ENCODE measurements at regions not wholly inside any gene's neighbourhood (a gene's known extent, or its start where the extent isn't known, plus 50 kb on each side); places are given as distances from the start of the nearest gene placed in this dataset.

DNA sequence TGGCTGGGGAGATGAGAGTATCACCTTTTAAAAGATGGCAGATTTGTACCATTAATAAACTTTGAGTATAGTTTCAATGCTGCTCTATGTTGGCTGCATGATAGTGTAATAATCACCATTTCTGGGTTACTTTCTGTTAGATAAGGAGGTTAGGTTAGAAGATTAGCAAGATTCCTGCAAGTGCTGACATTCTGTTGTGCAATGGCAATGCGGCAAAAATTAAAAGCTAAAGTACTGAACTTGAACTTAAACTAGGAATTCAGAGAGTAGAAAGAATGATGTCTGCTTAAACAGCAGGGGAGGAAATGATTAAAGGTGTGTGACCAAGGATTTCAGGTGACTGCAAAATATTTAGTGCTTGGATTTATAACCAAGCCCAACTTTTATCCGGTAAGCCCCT is 399.8 kb upstream of the MON1B start:
- Histone ChIP-seq H3K9ac (ENCODE audit: low read length) (no peak overlapping the region), H4K20me1 (ENCODE audit: low read depth, low read length) (no peaks in the 10 kb centered on the region), H3K9me3 (ENCODE audit: insufficient read depth, low read length) (no peaks in the 10 kb centered on the region), H3K9me2 (replicated peaks; ENCODE audit: insufficient read depth, low read length) (no peaks in the 10 kb centered on the region), H3K36me3 (ENCODE audit: low read length) (no peaks in the 10 kb centered on the region), H3K27me3 (ENCODE audit: low read length) (no peaks in the 10 kb centered on the region), H3K79me2 (ENCODE audit: insufficient read depth, low read length) (no peaks in the 10 kb centered on the region), H3K27ac (ENCODE audit: low read depth, low read length) (no peak overlapping the region), H3F3A (ENCODE audit: insufficient read depth) (no peaks in the 10 kb centered on the region), H2AFZ (ENCODE audit: low read depth, low read length, severe bottlenecking) (no peak overlapping the region), H3K4me3 (ENCODE audit: insufficient read depth, low read length, poor library complexity, severe bottlenecking) (no peak overlapping the region), H3K4me2 (ENCODE audit: low read depth, low read length, poor library complexity, severe bottlenecking) (no peak overlapping the region)
- TF ChIP-seq, protein P1, sequence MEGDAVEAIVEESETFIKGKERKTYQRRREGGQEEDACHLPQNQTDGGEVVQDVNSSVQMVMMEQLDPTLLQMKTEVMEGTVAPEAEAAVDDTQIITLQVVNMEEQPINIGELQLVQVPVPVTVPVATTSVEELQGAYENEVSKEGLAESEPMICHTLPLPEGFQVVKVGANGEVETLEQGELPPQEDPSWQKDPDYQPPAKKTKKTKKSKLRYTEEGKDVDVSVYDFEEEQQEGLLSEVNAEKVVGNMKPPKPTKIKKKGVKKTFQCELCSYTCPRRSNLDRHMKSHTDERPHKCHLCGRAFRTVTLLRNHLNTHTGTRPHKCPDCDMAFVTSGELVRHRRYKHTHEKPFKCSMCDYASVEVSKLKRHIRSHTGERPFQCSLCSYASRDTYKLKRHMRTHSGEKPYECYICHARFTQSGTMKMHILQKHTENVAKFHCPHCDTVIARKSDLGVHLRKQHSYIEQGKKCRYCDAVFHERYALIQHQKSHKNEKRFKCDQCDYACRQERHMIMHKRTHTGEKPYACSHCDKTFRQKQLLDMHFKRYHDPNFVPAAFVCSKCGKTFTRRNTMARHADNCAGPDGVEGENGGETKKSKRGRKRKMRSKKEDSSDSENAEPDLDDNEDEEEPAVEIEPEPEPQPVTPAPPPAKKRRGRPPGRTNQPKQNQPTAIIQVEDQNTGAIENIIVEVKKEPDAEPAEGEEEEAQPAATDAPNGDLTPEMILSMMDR (IDR thresholded peaks at IDR 0.05; ENCODE audit: insufficient read depth, low read length, poor library complexity, severe bottlenecking), result no peak
- no peak for TF ChIP-seq EZH2phosphoT487 (conservative IDR thresholded peaks at IDR 0.05; ENCODE audit: low read length)

DNA sequence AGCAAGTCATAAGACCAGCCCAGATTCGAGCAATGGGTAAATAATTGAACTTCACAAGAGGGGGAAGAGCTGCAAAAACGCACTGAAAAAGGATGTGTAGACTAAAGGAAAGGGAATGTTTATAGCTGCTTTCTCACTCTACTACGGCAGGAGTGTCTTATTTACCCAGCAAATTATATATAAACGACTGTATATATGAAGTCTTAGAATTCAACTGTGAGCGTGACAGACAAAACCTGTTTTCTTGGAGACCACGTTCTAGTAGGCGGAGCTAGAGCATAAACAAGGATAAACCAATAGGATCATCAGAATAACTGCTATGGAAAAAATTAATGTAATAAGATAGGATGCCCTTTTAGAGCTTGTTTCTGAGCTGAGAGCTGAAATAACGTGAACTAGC is 394.6 kb upstream of the MON1B start:
- H3K4me3 ChIP-seq (ENCODE audit: insufficient read depth, low read length, poor library complexity, severe bottlenecking), result no peak overlapping the region
- TF ChIP-seq EZH2phosphoT487 (conservative IDR thresholded peaks at IDR 0.05; ENCODE audit: low read length), result no peak
- TF ChIP-seq, protein P1 (IDR thresholded peaks at IDR 0.05; ENCODE audit: insufficient read depth, low read length, poor library complexity, severe bottlenecking), result no peak
- H3K9me3 ChIP-seq (ENCODE audit: insufficient read depth, low read length), result no peaks in the 10 kb centered on the region
- H3F3A ChIP-seq (ENCODE audit: insufficient read depth), result no peaks in the 10 kb centered on the region
- no peaks in the 10 kb centered on the region for H3K9me2 ChIP-seq (replicated peaks; ENCODE audit: insufficient read depth, low read length)
- no peak overlapping the region for H2AFZ ChIP-seq (ENCODE audit: low read depth, low read length, severe bottlenecking)
- no peaks in the 10 kb centered on the region for H3K79me2 ChIP-seq (ENCODE audit: insufficient read depth, low read length)
- H4K20me1 ChIP-seq (ENCODE audit: low read depth, low read length), result no peaks in the 10 kb centered on the region
- no peaks in the 10 kb centered on the region for H3K27me3 ChIP-seq (ENCODE audit: low read length)
- no peak overlapping the region for H3K27ac ChIP-seq (ENCODE audit: low read depth, low read length)
- H3K9ac ChIP-seq (ENCODE audit: low read length), result no peak overlapping the region
- no peaks in the 10 kb centered on the region for H3K36me3 ChIP-seq (ENCODE audit: low read length)
- H3K4me2 ChIP-seq (ENCODE audit: low read depth, low read length, poor library complexity, severe bottlenecking), result no peak overlapping the region

DNA sequence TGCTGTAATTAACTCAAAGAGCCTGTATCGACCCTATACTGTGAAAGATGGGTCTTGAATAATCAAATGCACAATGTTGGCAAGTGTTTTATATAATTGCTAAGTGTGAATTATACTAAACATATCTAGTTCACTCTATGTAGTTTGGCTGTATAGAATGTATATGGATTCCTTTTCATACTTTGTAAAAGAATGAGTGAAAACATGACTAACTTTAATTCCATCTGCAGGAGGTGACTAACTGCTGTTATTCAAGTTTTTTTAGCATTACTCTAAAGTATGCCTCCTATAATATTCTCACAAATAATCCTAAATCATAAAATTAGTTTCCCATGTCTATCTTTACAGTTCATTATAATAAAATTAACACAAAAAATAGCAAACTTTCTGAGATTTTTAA is 394.0 kb upstream of the MON1B start:
- H3K27me3 ChIP-seq (ENCODE audit: low read length), result no peaks in the 10 kb centered on the region
- H3K4me2 ChIP-seq (ENCODE audit: low read depth, low read length, poor library complexity, severe bottlenecking), result no peak overlapping the region
- TF ChIP-seq, protein P1 (IDR thresholded peaks at IDR 0.05; ENCODE audit: insufficient read depth, low read length, poor library complexity, severe bottlenecking), result no peak
- no peak for TF ChIP-seq EZH2phosphoT487 (conservative IDR thresholded peaks at IDR 0.05; ENCODE audit: low read length)
- H3K27ac ChIP-seq (ENCODE audit: low read depth, low read length), result no peak overlapping the region
- no peak overlapping the region for H3K4me3 ChIP-seq (ENCODE audit: insufficient read depth, low read length, poor library complexity, severe bottlenecking)
- H2AFZ ChIP-seq (ENCODE audit: low read depth, low read length, severe bottlenecking), result no peak overlapping the region
- no peak overlapping the region for H3K9ac ChIP-seq (ENCODE audit: low read length)
- no peaks in the 10 kb centered on the region for H3F3A ChIP-seq (ENCODE audit: insufficient read depth)
- H3K9me3 ChIP-seq (ENCODE audit: insufficient read depth, low read length), result no peaks in the 10 kb centered on the region
- no peaks in the 10 kb centered on the region for H4K20me1 ChIP-seq (ENCODE audit: low read depth, low read length)
- H3K36me3 ChIP-seq (ENCODE audit: low read length), result no peaks in the 10 kb centered on the region
- no peaks in the 10 kb centered on the region for H3K9me2 ChIP-seq (replicated peaks; ENCODE audit: insufficient read depth, low read length)
- H3K79me2 ChIP-seq (ENCODE audit: insufficient read depth, low read length), result no peaks in the 10 kb centered on the region

DNA sequence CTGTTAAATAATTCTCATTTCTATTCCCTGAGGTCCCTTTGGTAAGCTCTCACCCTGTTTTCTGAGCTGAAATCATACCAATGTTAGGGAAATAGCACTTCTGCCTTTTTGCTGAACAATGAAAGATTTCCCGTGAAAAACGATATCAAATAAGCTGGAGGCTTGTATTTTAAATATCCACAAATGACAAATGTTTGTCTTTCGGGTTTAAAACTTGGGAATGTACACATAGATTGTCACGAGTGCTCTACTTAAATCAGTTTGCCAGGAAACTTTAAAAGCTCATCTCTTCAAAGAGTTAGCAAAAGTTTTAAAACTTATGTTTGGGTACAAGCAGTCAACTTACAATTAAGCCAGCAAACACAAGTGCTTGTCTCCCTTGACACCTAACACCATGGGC is 393.5 kb upstream of the MON1B start:
- Histone ChIP-seq H4K20me1 (ENCODE audit: low read depth, low read length) (no peaks in the 10 kb centered on the region), H3K9me3 (ENCODE audit: insufficient read depth, low read length) (no peaks in the 10 kb centered on the region), H3K36me3 (ENCODE audit: low read length) (no peaks in the 10 kb centered on the region), H3K9me2 (replicated peaks; ENCODE audit: insufficient read depth, low read length) (no peaks in the 10 kb centered on the region), H3K4me2 (ENCODE audit: low read depth, low read length, poor library complexity, severe bottlenecking) (no peak overlapping the region), H3K4me3 (ENCODE audit: insufficient read depth, low read length, poor library complexity, severe bottlenecking) (no peak overlapping the region), H2AFZ (ENCODE audit: low read depth, low read length, severe bottlenecking) (no peak overlapping the region), H3K27me3 (ENCODE audit: low read length) (no peaks in the 10 kb centered on the region), H3K27ac (ENCODE audit: low read depth, low read length) (no peak overlapping the region), H3K9ac (ENCODE audit: low read length) (no peak overlapping the region), H3F3A (ENCODE audit: insufficient read depth) (no peaks in the 10 kb centered on the region), H3K79me2 (ENCODE audit: insufficient read depth, low read length) (no peaks in the 10 kb centered on the region)
- TF ChIP-seq, protein P1 (IDR thresholded peaks at IDR 0.05; ENCODE audit: insufficient read depth, low read length, poor library complexity, severe bottlenecking), result no peak
- TF ChIP-seq EZH2phosphoT487 (conservative IDR thresholded peaks at IDR 0.05; ENCODE audit: low read length), result no peak

Measured in SU-DHL-6 (cell line).